ENCODE measurements at regions not wholly inside any gene's neighbourhood (a gene's known extent, or its start where the extent isn't known, plus 50 kb on each side); places are given as distances from the start of the nearest gene placed in this dataset.

DNA sequence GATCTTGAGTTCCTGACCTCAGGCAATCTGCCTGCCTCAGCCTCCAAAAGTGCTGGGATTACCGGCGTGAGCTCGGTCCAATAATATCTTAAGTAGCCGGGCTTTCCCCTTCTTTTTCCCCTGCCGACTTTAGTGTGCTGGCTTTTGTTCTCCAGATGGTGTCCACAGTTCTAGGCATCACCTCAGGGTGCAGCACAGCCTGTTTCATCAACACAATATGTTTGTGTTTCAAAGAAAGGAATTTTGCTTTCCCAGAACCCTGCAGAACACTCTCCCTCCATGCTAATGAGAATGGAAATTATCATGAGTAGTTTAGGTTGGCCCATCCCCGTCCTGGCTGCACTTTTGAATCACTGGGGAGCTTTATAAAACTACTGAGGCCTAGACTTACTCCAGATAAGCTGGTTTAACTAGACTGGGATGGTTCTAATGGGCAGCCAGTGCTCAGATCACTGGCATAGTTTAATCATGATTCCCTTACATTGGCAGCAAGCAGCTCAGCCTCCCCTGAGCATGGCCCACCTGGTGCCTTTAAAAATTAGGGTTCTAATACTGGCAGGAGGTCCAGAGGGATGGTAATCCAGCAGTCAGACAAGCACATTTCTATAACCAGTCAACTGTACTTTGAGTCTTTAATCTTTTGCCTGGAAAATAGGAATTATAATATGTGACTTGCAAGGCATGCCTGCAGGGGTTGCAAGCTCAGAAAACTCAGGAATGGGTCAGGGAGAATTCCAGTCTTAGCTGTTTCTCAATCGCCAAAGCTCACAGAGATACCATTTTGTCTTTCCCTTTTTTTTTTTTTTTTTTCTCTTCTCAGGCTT lies 127.6 kb upstream of the RASGRP1 start:
- ChIA-PET POLR2A (ENCODE audit: low non-redundant PET) (no interaction called here), CTCF (no interaction called here)
- no peak overlapping the region for H3K4me3 ChIP-seq (ENCODE audit: low read depth, low read length, poor library complexity, severe bottlenecking)
- no peak for DNase-seq (ENCODE audit: low spot score)
- no peak for TF ChIP-seq EZH2 (IDR thresholded peaks at IDR 0.05; ENCODE audit: borderline replicate concordance, low read depth, low read length, poor library complexity, severe bottlenecking)
- TF ChIP-seq, protein P1, sequence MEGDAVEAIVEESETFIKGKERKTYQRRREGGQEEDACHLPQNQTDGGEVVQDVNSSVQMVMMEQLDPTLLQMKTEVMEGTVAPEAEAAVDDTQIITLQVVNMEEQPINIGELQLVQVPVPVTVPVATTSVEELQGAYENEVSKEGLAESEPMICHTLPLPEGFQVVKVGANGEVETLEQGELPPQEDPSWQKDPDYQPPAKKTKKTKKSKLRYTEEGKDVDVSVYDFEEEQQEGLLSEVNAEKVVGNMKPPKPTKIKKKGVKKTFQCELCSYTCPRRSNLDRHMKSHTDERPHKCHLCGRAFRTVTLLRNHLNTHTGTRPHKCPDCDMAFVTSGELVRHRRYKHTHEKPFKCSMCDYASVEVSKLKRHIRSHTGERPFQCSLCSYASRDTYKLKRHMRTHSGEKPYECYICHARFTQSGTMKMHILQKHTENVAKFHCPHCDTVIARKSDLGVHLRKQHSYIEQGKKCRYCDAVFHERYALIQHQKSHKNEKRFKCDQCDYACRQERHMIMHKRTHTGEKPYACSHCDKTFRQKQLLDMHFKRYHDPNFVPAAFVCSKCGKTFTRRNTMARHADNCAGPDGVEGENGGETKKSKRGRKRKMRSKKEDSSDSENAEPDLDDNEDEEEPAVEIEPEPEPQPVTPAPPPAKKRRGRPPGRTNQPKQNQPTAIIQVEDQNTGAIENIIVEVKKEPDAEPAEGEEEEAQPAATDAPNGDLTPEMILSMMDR (conservative IDR thresholded peaks at IDR 0.05; ENCODE audit: low read depth, low read length): no peak
- H3K27me3 ChIP-seq (replicated peaks; ENCODE audit: insufficient read depth, low read depth, low read length, poor library complexity): no peaks in the 10 kb centered on the region
- intact Hi-C loops (cut with micrococcal nuclease; ENCODE audit: unreplicated experiment): no loop called here
- no TSS peak for BruUV-seq (replicated peaks)
- no peak overlapping the region for H3K27ac ChIP-seq (ENCODE audit: low read depth, low read length, poor library complexity, severe bottlenecking)
- H3K9me3 ChIP-seq (ENCODE audit: low read depth, low read length, poor library complexity, severe bottlenecking): no peaks in the 10 kb centered on the region
- H3K4me1 ChIP-seq (ENCODE audit: insufficient read depth, low read length, poor library complexity, severe bottlenecking): no peaks in the 10 kb centered on the region
- H3K36me3 ChIP-seq (ENCODE audit: insufficient read depth, low read length, poor library complexity, severe bottlenecking): no peaks in the 10 kb centered on the region

DNA sequence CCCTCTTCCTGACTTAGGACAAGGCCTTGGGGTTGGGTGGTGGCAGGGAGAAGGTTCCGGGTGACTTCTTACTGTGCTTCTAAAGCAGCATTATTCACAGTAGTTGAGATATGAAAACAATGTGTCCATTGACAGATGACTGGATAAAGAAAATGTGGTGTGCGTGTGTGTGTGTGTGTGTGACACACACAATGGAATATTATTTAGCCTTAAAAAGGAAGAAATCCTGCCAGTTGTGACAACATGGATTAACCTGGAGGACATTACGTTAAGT lies 128.1 kb upstream of the RASGRP1 start:
- Histone ChIP-seq H3K4me1 (ENCODE audit: insufficient read depth, low read length, poor library complexity, severe bottlenecking) (no peaks in the 10 kb centered on the region), H3K36me3 (ENCODE audit: insufficient read depth, low read length, poor library complexity, severe bottlenecking) (no peaks in the 10 kb centered on the region), H3K27me3 (replicated peaks; ENCODE audit: insufficient read depth, low read depth, low read length, poor library complexity) (no peaks in the 10 kb centered on the region), H3K27ac (ENCODE audit: low read depth, low read length, poor library complexity, severe bottlenecking) (no peak overlapping the region), H3K4me3 (ENCODE audit: low read depth, low read length, poor library complexity, severe bottlenecking) (no peak overlapping the region), H3K9me3 (ENCODE audit: low read depth, low read length, poor library complexity, severe bottlenecking) (no peaks in the 10 kb centered on the region)
- DNase-seq (ENCODE audit: low spot score): no peak
- intact Hi-C loops (cut with micrococcal nuclease; ENCODE audit: unreplicated experiment): no loop called here
- ChIA-PET CTCF (no interaction called here), POLR2A (ENCODE audit: low non-redundant PET) (no interaction called here)
- no TSS peak for BruUV-seq (replicated peaks)
- TF ChIP-seq EZH2 (IDR thresholded peaks at IDR 0.05; ENCODE audit: borderline replicate concordance, low read depth, low read length, poor library complexity, severe bottlenecking): no peak
- TF ChIP-seq, protein P1 (conservative IDR thresholded peaks at IDR 0.05; ENCODE audit: low read depth, low read length): no peak

DNA sequence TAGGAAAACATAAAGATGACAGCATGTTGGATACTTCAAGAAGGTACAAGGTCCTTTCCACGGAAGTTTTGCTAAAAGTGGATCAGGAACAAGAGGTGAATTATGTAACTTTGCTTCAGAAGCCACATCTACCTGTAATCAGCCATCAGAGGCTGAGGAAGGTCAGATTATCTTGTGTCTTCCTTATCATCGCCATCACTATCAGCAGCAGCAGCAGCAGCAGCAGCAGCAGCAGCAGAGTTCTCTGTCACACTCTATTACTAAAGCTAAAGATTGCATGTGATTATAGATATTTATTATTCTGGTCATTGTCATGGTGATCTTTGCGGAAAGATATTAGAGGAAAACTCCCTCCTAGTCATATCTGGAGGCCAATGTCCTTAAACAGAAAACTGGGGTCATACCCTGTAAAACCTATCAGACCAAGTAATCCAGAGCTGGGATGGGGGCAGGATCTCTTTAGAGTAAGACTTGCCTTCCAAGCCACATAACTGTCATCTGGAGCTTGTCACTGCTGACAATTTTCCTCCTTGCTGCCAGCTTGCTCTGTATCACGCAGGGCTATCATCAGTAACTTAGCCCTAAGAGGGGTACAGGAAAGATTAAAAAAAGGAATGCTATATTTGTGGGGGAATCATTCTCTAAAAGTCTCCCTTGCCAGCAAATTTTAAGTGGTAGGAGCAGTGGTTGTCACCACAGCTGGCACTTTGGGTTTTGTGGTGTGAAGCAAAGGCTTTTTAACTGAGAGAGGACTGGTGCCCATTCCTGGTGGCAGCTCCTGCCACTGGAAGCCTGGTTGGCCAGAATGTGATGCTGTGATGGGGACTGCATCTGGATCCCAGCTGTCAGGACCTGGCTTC lies 130.9 kb upstream of the RASGRP1 start:
- no TSS peak for BruUV-seq (replicated peaks)
- no peaks in the 10 kb centered on the region for H3K36me3 ChIP-seq (ENCODE audit: insufficient read depth, low read length, poor library complexity, severe bottlenecking)
- intact Hi-C loops (cut with micrococcal nuclease; ENCODE audit: unreplicated experiment): loop anchor here (5.0 kb wide), 1 partner anchor 138 kb away; no protein-coding TSS in a partner anchor
- CTCF ChIA-PET: no interaction called here
- no peaks in the 10 kb centered on the region for H3K9me3 ChIP-seq (ENCODE audit: low read depth, low read length, poor library complexity, severe bottlenecking)
- H3K27me3 ChIP-seq (replicated peaks; ENCODE audit: insufficient read depth, low read depth, low read length, poor library complexity): no peaks in the 10 kb centered on the region
- POLR2A ChIA-PET (ENCODE audit: low non-redundant PET): no interaction called here
- H3K4me3 ChIP-seq (ENCODE audit: low read depth, low read length, poor library complexity, severe bottlenecking): no peak overlapping the region
- TF ChIP-seq EZH2 (IDR thresholded peaks at IDR 0.05; ENCODE audit: borderline replicate concordance, low read depth, low read length, poor library complexity, severe bottlenecking): no peak
- TF ChIP-seq, protein P1 (conservative IDR thresholded peaks at IDR 0.05; ENCODE audit: low read depth, low read length): no peak
- H3K4me1 ChIP-seq (ENCODE audit: insufficient read depth, low read length, poor library complexity, severe bottlenecking): no peaks in the 10 kb centered on the region
- no peak for DNase-seq (ENCODE audit: low spot score)
- H3K27ac ChIP-seq (ENCODE audit: low read depth, low read length, poor library complexity, severe bottlenecking): no peak overlapping the region
